IPS-18c (cell line): ENCODE measurements at regions not wholly inside any gene's neighbourhood (a gene's known extent, or its start where the extent isn't known, plus 50 kb on each side); places are given as distances from the start of the nearest gene placed in this dataset.
"Not testable (repeated sequence)": the region's sequence is repeated elsewhere in the genome, so short reads cannot be mapped to it uniquely, and the experiment has no call there.

Experiments
- H3K4me3 ChIP-seq: 2 replicates; pipeline ENCODE4 v1.7.0; 2013; ENCODE audit warnings: low read depth, mild to moderate bottlenecking, low read length, moderate library complexity; ENCODE audit not compliant: insufficient read depth
- H3K9me3 ChIP-seq: one replicate; pipeline ENCODE4 v1.6.1; 2013; ENCODE audit warnings: mild to moderate bottlenecking, low read length, moderate library complexity; ENCODE audit not compliant: control insufficient read depth, insufficient read depth

GRCh38 chr14:26328791-26329190, 269.0 kb downstream of the NOVA1 start:
- H3K9me3 ChIP-seq, result no peaks in the 10 kb centered on the region
- no peak overlapping the region for H3K4me3 ChIP-seq

- H3K4me3 ChIP-seq, result no peak overlapping the region
- no peaks in the 10 kb centered on the region for H3K9me3 ChIP-seq
Measured at GRCh38 chr14:26323869-26324268, 274.0 kb downstream of the NOVA1 start.

GRCh38 chr14:26320886-26321285, 276.9 kb downstream of the NOVA1 start:
- no peaks in the 10 kb centered on the region for H3K9me3 ChIP-seq
- H3K4me3 ChIP-seq, result no peak overlapping the region

- Histone ChIP-seq H3K9me3 (no peaks in the 10 kb centered on the region), H3K4me3 (no peak overlapping the region)
Measured at GRCh38 chr14:26319139-26319864, 278.5 kb downstream of the NOVA1 start.

GRCh38 chr14:26304056-26304455, 293.8 kb downstream of the NOVA1 start:
- Histone ChIP-seq H3K4me3 (no peak overlapping the region), H3K9me3 (peaks cover 2% of the 10 kb centered on the region)

GRCh38 chr14:26293909-26294308, 303.9 kb downstream of the NOVA1 start:
- Histone ChIP-seq H3K9me3 (no peaks in the 10 kb centered on the region), H3K4me3 (no peak overlapping the region)

- Histone ChIP-seq H3K9me3 (no peaks in the 10 kb centered on the region), H3K4me3 (no peak overlapping the region)
Measured at GRCh38 chr14:26289891-26290486, 307.8 kb downstream of the NOVA1 start.

- Histone ChIP-seq H3K4me3 (no peak overlapping the region), H3K9me3 (no peaks in the 10 kb centered on the region)
Measured at GRCh38 chr14:26286913-26287205, 311.0 kb downstream of the NOVA1 start.

- no peaks in the 10 kb centered on the region for H3K9me3 ChIP-seq
Measured at GRCh38 chr14:26286081-26286912, 311.5 kb downstream of the NOVA1 start.

GRCh38 chr14:26282578-26282977, 315.3 kb downstream of the NOVA1 start:
- no peaks in the 10 kb centered on the region for H3K9me3 ChIP-seq

More at GRCh38 chr14:26286081-26286912, 311.5 kb downstream of the NOVA1 start:
- H3K4me3 ChIP-seq, result no peak overlapping the region

GRCh38 chr14:26282011-26282410, 315.8 kb downstream of the NOVA1 start:
- H3K9me3 ChIP-seq, H3K4me3 ChIP-seq: not testable (repeated sequence)

More at GRCh38 chr14:26282578-26282977, 315.3 kb downstream of the NOVA1 start:
- no peak overlapping the region for H3K4me3 ChIP-seq

- no peaks in the 10 kb centered on the region for H3K9me3 ChIP-seq
- H3K4me3 ChIP-seq, result no peak overlapping the region
Measured at GRCh38 chr14:26281280-26281998, 316.4 kb downstream of the NOVA1 start.

GRCh38 chr14:26276757-26277156, 321.1 kb downstream of the NOVA1 start:
- no peak overlapping the region for H3K4me3 ChIP-seq
- no peaks in the 10 kb centered on the region for H3K9me3 ChIP-seq

- Histone ChIP-seq H3K4me3 (no peak overlapping the region), H3K9me3 (no peaks in the 10 kb centered on the region)
Measured at GRCh38 chr14:26265170-26265685, 332.6 kb downstream of the NOVA1 start.

GRCh38 chr14:26261368-26262122, 336.3 kb downstream of the NOVA1 start:
- H3K9me3 ChIP-seq, result no peaks in the 10 kb centered on the region
- H3K4me3 ChIP-seq, result no peak overlapping the region

- no peaks in the 10 kb centered on the region for H3K9me3 ChIP-seq
Measured at GRCh38 chr14:26255213-26255612, 342.6 kb downstream of the NOVA1 start.

GRCh38 chr14:26252176-26252575, 345.7 kb downstream of the NOVA1 start:
- Histone ChIP-seq H3K9me3 (no peaks in the 10 kb centered on the region), H3K4me3 (no peak overlapping the region)

More at GRCh38 chr14:26255213-26255612, 342.6 kb downstream of the NOVA1 start:
- H3K4me3 ChIP-seq, result no peak overlapping the region
